Neuronal stem cell (in vitro differentiated cells): ENCODE measurements at regions not wholly inside any gene's neighbourhood (a gene's known extent, or its start where the extent isn't known, plus 50 kb on each side); places are given as distances from the start of the nearest gene placed in this dataset.

Experiments used
- DNase-seq: peaks from one replicate; pipeline ENCODE4 v3.0.0-alpha.2; 2013; ENCODE audit warnings: low spot score
- H2AFZ ChIP-seq: one replicate; pipeline ENCODE4 v1.6.1; 2013; ENCODE audit warnings: mild to moderate bottlenecking, low read length, inconsistent platforms
- H2AK5ac ChIP-seq: 2 replicates; pipeline ENCODE4 v1.6.1; 2013; ENCODE audit warnings: low read depth, mild to moderate bottlenecking, inconsistent platforms, low read length, moderate library complexity, mixed read lengths
- H2BK120ac ChIP-seq: 2 replicates; pipeline ENCODE4 v1.6.1; 2013; ENCODE audit warnings: low read depth, mild to moderate bottlenecking, inconsistent platforms, low read length, moderate library complexity, mixed read lengths
- H2BK12ac ChIP-seq: one replicate; pipeline ENCODE4 v1.6.1; 2013; ENCODE audit warnings: low read length, inconsistent platforms
- H2BK15ac ChIP-seq: 2 replicates; pipeline ENCODE4 v1.6.1; 2013; ENCODE audit warnings: mild to moderate bottlenecking, low read length, inconsistent platforms, mixed read lengths
- H2BK5ac ChIP-seq: one replicate; pipeline ENCODE4 v1.6.1; 2013; ENCODE audit warnings: inconsistent platforms, mild to moderate bottlenecking, low read length, moderate library complexity
- H3K14ac ChIP-seq: one replicate; pipeline ENCODE4 v1.6.1; 2013; ENCODE audit warnings: low read length, inconsistent platforms
- H3K18ac ChIP-seq: 2 replicates; pipeline ENCODE4 v1.6.1; 2013; ENCODE audit warnings: low read length, inconsistent platforms
- H3K23ac ChIP-seq: 2 replicates; pipeline ENCODE4 v1.6.1; 2013; ENCODE audit warnings: low read depth, mild to moderate bottlenecking, mixed read lengths, low read length, inconsistent platforms; ENCODE audit not compliant: poor library complexity
- H3K27ac ChIP-seq: replicated peaks from 3 replicates; pipeline ENCODE4 v1.5.1; 2013; ENCODE audit warnings: low read length, inconsistent platforms
- H3K27me3 ChIP-seq, 3 experiments: 2 replicates each; pipeline ENCODE4 v1.6.1; 2013; ENCODE audit warnings: low read length in 3 of 3, mild to moderate bottlenecking in 2 of 3, inconsistent platforms in 1 of 3, low read depth in 1 of 3, mixed read lengths in 1 of 3, moderate library complexity in 1 of 3; ENCODE audit not compliant: control insufficient read depth in 3 of 3, insufficient read depth in 3 of 3
- H3K36me3 ChIP-seq, 2 donors: replicated peaks in 1 of 2; 2 replicates each; pipeline ENCODE4 v1.6.1; 2013; ENCODE audit warnings: low read length in 2 of 2; ENCODE audit not compliant: control insufficient read depth in 2 of 2, insufficient read depth in 2 of 2
- H3K4ac ChIP-seq: 2 replicates; pipeline ENCODE4 v1.6.1; 2013; ENCODE audit warnings: inconsistent platforms, mild to moderate bottlenecking, low read length, moderate library complexity
- H3K4me1 ChIP-seq, 2 donors: 1 replicate in 1 of 2; 2 replicates in 1 of 2; pipeline ENCODE4 v1.6.1; 2013; ENCODE audit warnings: low read length in 2 of 2, low read depth in 1 of 2; ENCODE audit not compliant: control insufficient read depth in 2 of 2, insufficient read depth in 1 of 2
- H3K4me2 ChIP-seq: one replicate; pipeline ENCODE4 v1.6.1; 2013; ENCODE audit warnings: mild to moderate bottlenecking, low read length, inconsistent platforms; ENCODE audit not compliant: insufficient read depth, poor library complexity, severe bottlenecking
- H3K4me3 ChIP-seq, 2 donors: 2 replicates each; pipeline ENCODE4 v1.5.1; 2013; ENCODE audit warnings: low read length in 2 of 2, mild to moderate bottlenecking in 2 of 2, inconsistent platforms in 1 of 2, moderate library complexity in 1 of 2
- H3K79me1 ChIP-seq: one replicate; pipeline ENCODE4 v1.6.1; 2013; ENCODE audit warnings: low read depth, mild to moderate bottlenecking, inconsistent platforms, low read length, moderate library complexity
- H3K9ac ChIP-seq: one replicate; pipeline ENCODE4 v1.6.1; 2013; ENCODE audit warnings: mild to moderate bottlenecking, low read depth, low read length, inconsistent platforms; ENCODE audit not compliant: poor library complexity
- H3K9me3 ChIP-seq, 2 donors: replicated peaks in 1 of 2; 2 replicates each; pipeline versions ENCODE3 to v1.6.1; 2013; ENCODE audit warnings: low read length in 2 of 2, mild to moderate bottlenecking in 2 of 2, inconsistent platforms in 1 of 2, low read depth in 1 of 2, mixed read lengths in 1 of 2, moderate library complexity in 1 of 2; ENCODE audit not compliant: control insufficient read depth in 2 of 2, insufficient read depth in 1 of 2
- H4K8ac ChIP-seq: one replicate; pipeline ENCODE4 v1.6.1; 2013; ENCODE audit warnings: low read depth, mild to moderate bottlenecking, inconsistent platforms, low read length, moderate library complexity
- H4K91ac ChIP-seq: one replicate; pipeline ENCODE4 v1.6.1; 2013; ENCODE audit warnings: low read length, low read depth, mild to moderate bottlenecking, inconsistent platforms; ENCODE audit not compliant: poor library complexity
- WGBS, 2 donors: extraction: QIAGEN DNeasy Blood & Tissue Kit; methylation state at CpG; one replicate each; pipeline ENCODE4 v1.1.7; 2013; ENCODE audit warnings: missing lambda C conversion rate in 2 of 2, mixed read lengths in 1 of 2; ENCODE audit not compliant: insufficient read length in 2 of 2, insufficient replicate concordance in 1 of 2; ENCODE audit errors: extremely low coverage in 2 of 2; 5-methylcytosine and 5-hydroxymethylcytosine counted together

DNA sequence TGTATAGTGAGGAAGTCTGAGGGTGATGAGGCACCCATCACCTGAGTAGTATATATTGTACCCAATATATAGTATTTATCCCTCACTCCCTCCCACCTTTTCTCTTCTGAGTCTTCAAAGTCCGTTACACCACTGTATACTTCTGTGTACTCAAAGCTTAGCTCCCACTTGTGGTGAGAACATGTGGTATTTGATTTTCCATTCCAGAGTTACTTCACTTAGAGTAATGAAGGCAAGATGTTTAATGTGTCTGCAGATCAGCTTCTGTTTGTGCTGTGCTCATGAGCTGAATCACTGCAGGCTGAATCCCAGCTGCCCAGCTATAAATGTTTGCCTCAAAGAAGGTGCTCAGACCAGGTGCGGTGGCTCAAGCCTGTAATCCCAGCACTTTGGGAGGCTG is 139.3 kb upstream of the FOXA2 start:
- Histone ChIP-seq H2BK15ac (no peak overlapping the region), H3K4me2 (no peak overlapping the region), H3K9me3 (no peaks in the 10 kb centered on the region), H3K18ac (no peak overlapping the region), H3K27me3 (no peaks in the 10 kb centered on the region), H3K27ac (no peak overlapping the region), H4K91ac (no peak overlapping the region), H3K4ac (no peak overlapping the region), H3K79me1 (no peaks in the 10 kb centered on the region), H3K14ac (no peak overlapping the region), H3K9ac (no peak overlapping the region), H4K8ac (no peak overlapping the region), H2AK5ac (no peak overlapping the region), H2AFZ (no peak overlapping the region), H2BK120ac (no peak overlapping the region), H3K4me1 (no peaks in the 10 kb centered on the region), H3K4me3 (no peak overlapping the region), H3K36me3 (no peaks in the 10 kb centered on the region), H3K23ac (no peak overlapping the region), H2BK12ac (no peak overlapping the region), H2BK5ac (no peak overlapping the region)
- no peak for DNase-seq
- whole genome bisulfite sequencing, 2 donors, result no CpG with 5 or more reads among the region's 2 CpGs

- H2BK5ac ChIP-seq, result no peak overlapping the region
- no peak overlapping the region for H3K27ac ChIP-seq
- no peak overlapping the region for H3K9ac ChIP-seq
- H2BK15ac ChIP-seq, result no peak overlapping the region
- no peak overlapping the region for H3K18ac ChIP-seq
- H2BK120ac ChIP-seq, result no peak overlapping the region
- no peak overlapping the region for H3K23ac ChIP-seq
- no peak overlapping the region for H3K4me3 ChIP-seq
- H2AFZ ChIP-seq, result no peak overlapping the region
- DNase-seq, result no peak
- no CpG with 5 or more reads among the region's 4 CpGs for WGBS, 2 donors
- no peaks in the 10 kb centered on the region for H3K9me3 ChIP-seq
- H4K91ac ChIP-seq, result no peak overlapping the region
- H3K14ac ChIP-seq, result no peak overlapping the region
- no peaks in the 10 kb centered on the region for H3K79me1 ChIP-seq
- H4K8ac ChIP-seq, result no peak overlapping the region
- no peaks in the 10 kb centered on the region for H3K27me3 ChIP-seq
- H2BK12ac ChIP-seq, result no peak overlapping the region
- no peak overlapping the region for H3K4ac ChIP-seq
- no peak overlapping the region for H2AK5ac ChIP-seq
- H3K4me1 ChIP-seq, result no peaks in the 10 kb centered on the region
- H3K36me3 ChIP-seq, result no peaks in the 10 kb centered on the region
- no peak overlapping the region for H3K4me2 ChIP-seq
These were observed 143.9 kb upstream of the FOXA2 start for GRCh38 chr20:22728146-22728745.

DNA sequence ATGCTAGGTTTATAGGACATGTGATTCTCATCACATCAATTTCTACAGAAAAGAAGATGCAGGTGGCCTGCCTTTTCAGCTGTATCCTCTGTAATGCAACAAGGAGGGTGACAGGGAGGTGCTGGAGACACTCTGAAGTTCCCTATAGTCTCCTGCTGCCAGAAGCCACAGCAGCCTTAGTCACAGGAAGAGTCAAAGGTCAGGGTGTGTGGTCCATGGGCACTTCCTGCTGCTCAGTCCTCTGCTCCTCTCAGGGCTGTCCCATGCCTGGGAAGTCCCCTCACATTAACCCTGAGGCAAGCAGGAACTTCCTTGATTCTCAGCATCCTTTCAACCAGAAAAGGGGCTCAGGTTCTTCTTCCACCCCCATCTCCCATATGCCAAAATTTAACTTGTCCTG is 144.8 kb upstream of the FOXA2 start:
- no peak overlapping the region for H3K23ac ChIP-seq
- no peak overlapping the region for H2BK12ac ChIP-seq
- H3K4ac ChIP-seq, result no peak overlapping the region
- H2AFZ ChIP-seq, result no peak overlapping the region
- H4K91ac ChIP-seq, result no peak overlapping the region
- no peak overlapping the region for H4K8ac ChIP-seq
- no peak overlapping the region for H3K9ac ChIP-seq
- H2BK5ac ChIP-seq, result no peak overlapping the region
- H3K9me3 ChIP-seq, result peaks cover 0 to 3% of the 10 kb centered on the region in 2 donors
- H3K27ac ChIP-seq, result no peak overlapping the region
- no peak overlapping the region for H2BK15ac ChIP-seq
- H2BK120ac ChIP-seq, result no peak overlapping the region
- H3K79me1 ChIP-seq, result no peaks in the 10 kb centered on the region
- H3K4me2 ChIP-seq, result no peak overlapping the region
- no peak overlapping the region for H2AK5ac ChIP-seq
- no peaks in the 10 kb centered on the region for H3K4me1 ChIP-seq
- H3K4me3 ChIP-seq, result no peak overlapping the region
- no peak overlapping the region for H3K14ac ChIP-seq
- no peaks in the 10 kb centered on the region for H3K36me3 ChIP-seq
- no peak overlapping the region for H3K18ac ChIP-seq
- DNase-seq, result no peak
- H3K27me3 ChIP-seq, result no peaks in the 10 kb centered on the region

- Histone ChIP-seq H2BK120ac (no peak overlapping the region), H3K23ac (no peak overlapping the region), H2BK15ac (no peak overlapping the region), H3K36me3 (no peaks in the 10 kb centered on the region), H3K4me1 (no peaks in the 10 kb centered on the region), H3K79me1 (no peaks in the 10 kb centered on the region), H3K14ac (no peak overlapping the region), H4K91ac (no peak overlapping the region), H3K9ac (no peak overlapping the region), H3K9me3 (peaks cover 0 to 3% of the 10 kb centered on the region in 2 donors), H3K4ac (no peak overlapping the region), H2BK5ac (no peak overlapping the region), H2AK5ac (no peak overlapping the region), H3K27ac (no peak overlapping the region), H3K4me3 (no peak overlapping the region), H4K8ac (no peak overlapping the region), H2BK12ac (no peak overlapping the region), H2AFZ (no peak overlapping the region), H3K18ac (no peak overlapping the region), H3K27me3 (no peaks in the 10 kb centered on the region), H3K4me2 (no peak overlapping the region)
- no CpG with 5 or more reads among the region's 8 CpGs for WGBS, 2 donors
- no peak for DNase-seq
These were observed 145.4 kb upstream of the FOXA2 start for GRCh38 chr20:22729616-22730236.
